ENCODE measurements at regions not wholly inside any gene's neighbourhood (a gene's known extent, or its start where the extent isn't known, plus 50 kb on each side); places are given as distances from the start of the nearest gene placed in this dataset.
A peak's percentile ranks its signal among the peaks of the same experiment; 100 is the strongest.

GRCh38 chr5:2993771-2994170 is 242.3 kb upstream of the IRX2 start:
- H3K9me3 Mint-ChIP-seq (ENCODE audit: unreplicated experiment): peaks cover 43% of the 10 kb centered on the region
- no peaks in the 10 kb centered on the region for H3K27me3 Mint-ChIP-seq (ENCODE audit: unreplicated experiment)
- TF ChIP-seq CTCF (IDR thresholded peaks at IDR 0.05): no peak
- no peaks in the 10 kb centered on the region for H3K4me1 Mint-ChIP-seq (ENCODE audit: unreplicated experiment)
- no peak for DNase-seq (ENCODE audit: extremely low spot score, unreplicated experiment)
- no peak overlapping the region for H3K4me3 Mint-ChIP-seq (ENCODE audit: unreplicated experiment)
- H3K36me3 Mint-ChIP-seq (ENCODE audit: unreplicated experiment): no peaks in the 10 kb centered on the region
- no peak overlapping the region for H3K27ac Mint-ChIP-seq (ENCODE audit: unreplicated experiment)

GRCh38 chr5:2993301-2993700 is 241.8 kb upstream of the IRX2 start:
- H3K27me3 Mint-ChIP-seq (ENCODE audit: unreplicated experiment): no peaks in the 10 kb centered on the region
- DNase-seq (ENCODE audit: extremely low spot score, unreplicated experiment): peak; percentile 60

GRCh38 chr5:2992806-2993205 is 241.3 kb upstream of the IRX2 start:
- TF ChIP-seq CTCF (IDR thresholded peaks at IDR 0.05): no peak
- peak; percentile 48 for DNase-seq (ENCODE audit: extremely low spot score, unreplicated experiment)
- Mint-ChIP-seq H3K36me3 (ENCODE audit: unreplicated experiment) (no peaks in the 10 kb centered on the region), H3K4me1 (ENCODE audit: unreplicated experiment) (no peaks in the 10 kb centered on the region), H3K4me3 (ENCODE audit: unreplicated experiment) (no peak overlapping the region), H3K27ac (ENCODE audit: unreplicated experiment) (no peak overlapping the region), H3K9me3 (ENCODE audit: unreplicated experiment) (peaks cover 34% of the 10 kb centered on the region), H3K27me3 (ENCODE audit: unreplicated experiment) (no peaks in the 10 kb centered on the region)

More at GRCh38 chr5:2993301-2993700, 241.8 kb upstream of the IRX2 start:
- no peak for TF ChIP-seq CTCF (IDR thresholded peaks at IDR 0.05)
- Mint-ChIP-seq H3K36me3 (ENCODE audit: unreplicated experiment) (no peaks in the 10 kb centered on the region), H3K27ac (ENCODE audit: unreplicated experiment) (no peak overlapping the region), H3K4me3 (ENCODE audit: unreplicated experiment) (no peak overlapping the region), H3K4me1 (ENCODE audit: unreplicated experiment) (no peaks in the 10 kb centered on the region), H3K9me3 (ENCODE audit: unreplicated experiment) (peaks cover 38% of the 10 kb centered on the region)

GRCh38 chr5:2991884-2992283 is 240.4 kb upstream of the IRX2 start:
- Mint-ChIP-seq H3K27me3 (ENCODE audit: unreplicated experiment) (no peaks in the 10 kb centered on the region), H3K4me3 (ENCODE audit: unreplicated experiment) (no peak overlapping the region), H3K27ac (ENCODE audit: unreplicated experiment) (no peak overlapping the region), H3K9me3 (ENCODE audit: unreplicated experiment) (peaks cover 32% of the 10 kb centered on the region), H3K36me3 (ENCODE audit: unreplicated experiment) (no peaks in the 10 kb centered on the region), H3K4me1 (ENCODE audit: unreplicated experiment) (no peaks in the 10 kb centered on the region)
- DNase-seq (ENCODE audit: extremely low spot score, unreplicated experiment): peak; percentile 62
- no peak for TF ChIP-seq CTCF (IDR thresholded peaks at IDR 0.05)

GRCh38 chr5:2989517-2989916 is 238.0 kb upstream of the IRX2 start:
- Mint-ChIP-seq H3K27ac (ENCODE audit: unreplicated experiment) (no peak overlapping the region), H3K4me1 (ENCODE audit: unreplicated experiment) (no peaks in the 10 kb centered on the region), H3K27me3 (ENCODE audit: unreplicated experiment) (no peaks in the 10 kb centered on the region), H3K9me3 (ENCODE audit: unreplicated experiment) (peaks cover 29% of the 10 kb centered on the region), H3K4me3 (ENCODE audit: unreplicated experiment) (no peak overlapping the region), H3K36me3 (ENCODE audit: unreplicated experiment) (no peaks in the 10 kb centered on the region)
- no peak for TF ChIP-seq CTCF (IDR thresholded peaks at IDR 0.05)
- DNase-seq (ENCODE audit: extremely low spot score, unreplicated experiment): peak; percentile 75
